OCI-M1 (cell line): ENCODE measurements at regions not wholly inside any gene's neighbourhood (a gene's known extent, or its start where the extent isn't known, plus 50 kb on each side); places are given as distances from the start of the nearest gene placed in this dataset.

Source experiments
- DNase-seq: peaks from one replicate; lab custom pipeline; 2025; lab: John Stamatoyannopoulos, UW

GRCh38 chr13:105602956-105603670 is 932.3 kb downstream of the EFNB2 start:
- no peak for DNase-seq

GRCh38 chr13:105599477-105600037 is 935.9 kb downstream of the EFNB2 start:
- no peak for DNase-seq

- DNase-seq = no peak
Observed at GRCh38 chr13:105598529-105598928, 936.9 kb downstream of the EFNB2 start.

- no peak for DNase-seq
Observed at GRCh38 chr13:105597573-105597972, 937.9 kb downstream of the EFNB2 start.

- no peak for DNase-seq
Observed at GRCh38 chr13:105595471-105595870, 940.0 kb downstream of the EFNB2 start.

- no peak for DNase-seq
Observed at GRCh38 chr13:105591277-105591676, 944.2 kb downstream of the EFNB2 start.

GRCh38 chr13:105587786-105588185 is 947.7 kb downstream of the EFNB2 start:
- DNase-seq = no peak

GRCh38 chr13:105579821-105580710 is 955.4 kb downstream of the EFNB2 start:
- DNase-seq = no peak

- DNase-seq = no peak
Observed at GRCh38 chr13:105573136-105573535, 962.3 kb downstream of the EFNB2 start.

- no peak for DNase-seq
Observed at GRCh38 chr13:105572401-105572800, 963.1 kb downstream of the EFNB2 start.

- no peak for DNase-seq
Observed at GRCh38 chr13:105569816-105570215, 965.6 kb downstream of the EFNB2 start.

- no peak for DNase-seq
Observed at GRCh38 chr13:105567951-105568525, 967.4 kb downstream of the EFNB2 start.

- no peak for DNase-seq
Observed at GRCh38 chr13:105565136-105565727, 970.2 kb downstream of the EFNB2 start.

- DNase-seq = peak; percentile 64
Observed at GRCh38 chr13:105552078-105552477, 983.4 kb downstream of the EFNB2 start.

- no peak for DNase-seq
Observed at GRCh38 chr13:105547851-105548250, 987.6 kb downstream of the EFNB2 start.

- DNase-seq = no peak
Observed at GRCh38 chr13:105545811-105546210, 989.7 kb downstream of the EFNB2 start.

GRCh38 chr13:105543742-105544141 is 991.7 kb downstream of the EFNB2 start:
- no peak for DNase-seq

GRCh38 chr13:105541565-105541964 is 993.9 kb downstream of the EFNB2 start:
- DNase-seq = no peak

GRCh38 chr13:105538346-105538745 is 997.1 kb downstream of the EFNB2 start:
- DNase-seq = no peak

GRCh38 chr13:105537113-105537512 is 998.3 kb downstream of the EFNB2 start:
- DNase-seq = no peak

- DNase-seq = peak; percentile 34
Observed at GRCh38 chr13:105530468-105530867, 1005.0 kb downstream of the EFNB2 start.

- DNase-seq = no peak
Observed at GRCh38 chr13:105527127-105527526, 1008.3 kb downstream of the EFNB2 start.
